ENCODE measurements at regions not wholly inside any gene's neighbourhood (a gene's known extent, or its start where the extent isn't known, plus 50 kb on each side); places are given as distances from the start of the nearest gene placed in this dataset.

- no peak overlapping the region for H3K27ac Mint-ChIP-seq
- H3K4me3 Mint-ChIP-seq, result no peak overlapping the region
- TF ChIP-seq CTCF (IDR thresholded peaks at IDR 0.05), result no peak
- H3K27me3 Mint-ChIP-seq (ENCODE audit: insufficient read depth), result peaks cover 3% of the 10 kb centered on the region; the same call in 1 of the 2 replicates
- no peak for DNase-seq
- H3K9me3 Mint-ChIP-seq, result peaks cover 18% of the 10 kb centered on the region
- peaks cover 22% of the 10 kb centered on the region for H3K4me1 Mint-ChIP-seq (ENCODE audit: low read depth)
- H3K36me3 Mint-ChIP-seq (ENCODE audit: low read depth), result no peaks in the 10 kb centered on the region
Observed at GRCh38 chr12:107417004-107417403, 268.6 kb upstream of the PWP1 start.

DNA sequence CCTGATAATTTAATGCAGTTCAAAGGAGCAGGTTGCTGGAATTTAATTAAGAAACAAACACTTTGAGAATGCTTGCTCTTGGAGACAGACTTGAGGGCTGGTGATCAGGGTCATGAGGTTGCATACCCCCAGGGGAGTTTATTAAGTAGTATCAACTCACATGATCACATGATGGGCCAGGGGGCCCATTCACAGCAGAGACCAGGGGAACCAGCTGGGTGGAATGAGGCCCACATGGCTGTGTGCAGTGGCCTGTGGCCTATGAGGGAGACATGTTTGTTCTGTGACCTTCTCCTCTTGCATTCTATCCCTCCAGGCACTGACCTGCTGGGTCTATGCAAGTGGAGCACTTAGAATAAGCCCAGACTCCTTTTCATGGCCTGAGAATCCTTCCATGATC, 266.6 kb upstream of the PWP1 start:
- no peak for TF ChIP-seq CTCF (IDR thresholded peaks at IDR 0.05)

GRCh38 chr12:107423531-107423930, 262.1 kb upstream of the PWP1 start:
- Mint-ChIP-seq H3K4me3 (no peak overlapping the region), H3K4me1 (ENCODE audit: low read depth) (no peaks in the 10 kb centered on the region), H3K9me3 (peaks cover 40% of the 10 kb centered on the region), H3K36me3 (ENCODE audit: low read depth) (peaks cover 9% of the 10 kb centered on the region; the same call in 1 of the 2 replicates), H3K27ac (no peak overlapping the region), H3K27me3 (ENCODE audit: insufficient read depth) (peaks cover 12% of the 10 kb centered on the region)
- no peak for DNase-seq
- TF ChIP-seq CTCF (IDR thresholded peaks at IDR 0.05), result no peak

More for the DNA sequence above, 266.6 kb upstream of the PWP1 start:
- no peak overlapping the region for H3K27ac Mint-ChIP-seq
- H3K4me1 Mint-ChIP-seq (ENCODE audit: low read depth), result peaks cover 17% of the 10 kb centered on the region
- no peaks in the 10 kb centered on the region for H3K36me3 Mint-ChIP-seq (ENCODE audit: low read depth)
- no peak overlapping the region for H3K4me3 Mint-ChIP-seq
- H3K27me3 Mint-ChIP-seq (ENCODE audit: insufficient read depth), result peaks cover 8% of the 10 kb centered on the region
- no peak for DNase-seq
- H3K9me3 Mint-ChIP-seq, result peaks cover 21% of the 10 kb centered on the region

- H3K27me3 Mint-ChIP-seq (ENCODE audit: insufficient read depth), result peaks cover 6% of the 10 kb centered on the region
- no peak for TF ChIP-seq CTCF (IDR thresholded peaks at IDR 0.05)
- no peaks in the 10 kb centered on the region for H3K4me1 Mint-ChIP-seq (ENCODE audit: low read depth)
- no peak overlapping the region for H3K4me3 Mint-ChIP-seq
- H3K27ac Mint-ChIP-seq, result no peak overlapping the region
- no peak for DNase-seq
- H3K9me3 Mint-ChIP-seq, result peaks cover 37% of the 10 kb centered on the region
- peaks cover 9% of the 10 kb centered on the region; the same call in 1 of the 2 replicates for H3K36me3 Mint-ChIP-seq (ENCODE audit: low read depth)
Observed at GRCh38 chr12:107429006-107429705, 256.4 kb upstream of the PWP1 start.

DNA sequence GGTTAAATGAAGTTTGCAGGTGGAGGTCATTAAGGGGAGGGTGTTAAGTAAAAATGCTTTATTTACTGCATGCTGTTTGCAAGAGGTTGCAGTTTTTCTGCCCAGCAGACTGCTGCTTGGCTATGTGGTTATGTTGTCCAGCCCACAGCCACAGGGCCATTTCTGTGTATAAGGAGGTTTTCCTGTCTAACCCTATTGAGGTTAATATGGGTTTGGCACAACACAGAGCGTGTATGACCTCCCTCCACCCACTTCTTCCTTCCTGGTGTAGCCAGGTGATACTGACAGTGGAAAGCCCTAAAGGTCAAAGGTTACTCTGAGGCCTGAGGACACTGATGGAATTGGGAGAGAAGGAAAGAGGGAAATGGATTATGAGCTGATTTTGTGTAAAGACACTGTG, 253.7 kb upstream of the PWP1 start:
- no peak for DNase-seq
- no peak for TF ChIP-seq CTCF (IDR thresholded peaks at IDR 0.05)
- Mint-ChIP-seq H3K4me1 (ENCODE audit: low read depth) (peaks cover 9% of the 10 kb centered on the region), H3K27me3 (ENCODE audit: insufficient read depth) (peaks cover 7% of the 10 kb centered on the region), H3K9me3 (peaks cover 29% of the 10 kb centered on the region), H3K27ac (no peak overlapping the region), H3K36me3 (ENCODE audit: low read depth) (peaks cover 9% of the 10 kb centered on the region; the same call in 1 of the 2 replicates), H3K4me3 (no peak overlapping the region)
